HepG2 (cell line): ENCODE measurements at regions not wholly inside any gene's neighbourhood (a gene's known extent, or its start where the extent isn't known, plus 50 kb on each side); places are given as distances from the start of the nearest gene placed in this dataset.

ENCODE experiments used
- ATAC-seq: fragments of 200-7000 bp; cut with Tn5 transposase; 3 replicates; pipeline ENCODE4 v1.9.1; 2020; ENCODE audit warnings: mild to moderate bottlenecking, moderate library complexity
- BruUV-seq: library from RNA; stranded (reverse); fragments of 400-500 nt; replicated peaks from 2 replicates; lab custom pipeline; 2021; lab: Mats Ljungman, UMichigan
- CTCF ChIA-PET: fragments of 300-600 bp; formaldehyde crosslinking; extraction: SDS; loops from one replicate; lab custom pipeline; 2021; ENCODE audit warnings: low total read pairs, inconsistent platforms, low intra/inter-chr PET ratio; lab: Yijun Ruan, JAX
- POLR2A ChIA-PET: fragments of 350-600 bp; sonication (Branson Sonifier 250); formaldehyde crosslinking; loops from one replicate; lab custom pipeline; 2020; ENCODE audit warnings: antibody characterized with exemption, inconsistent platforms; lab: Yijun Ruan, JAX
- DNase-seq: peaks from one replicate; pipeline ENCODE4 v3.0.0-alpha.2; 2015; ENCODE audit warnings: low spot score
- FAIRE-seq: peaks from 3 replicates; lab custom pipeline; 2011; peaks lifted over from hg19 to GRCh38; lab: Jason Lieb, UNC
- H2AFZ ChIP-seq: one replicate; pipeline ENCODE4 v1.6.1; 2011; ENCODE audit warnings: low read length, inconsistent platforms
- H3K27ac ChIP-seq: fragments of 300-600 bp; 3 replicates; pipeline ENCODE4 v1.8.0; 2011; ENCODE audit warnings: mixed run types, mild to moderate bottlenecking, mixed read lengths, low read length, inconsistent platforms; ENCODE audit not compliant: insufficient read depth; ENCODE audit errors: extremely low read length
- H3K27me3 ChIP-seq, 2 experiments: fragments of 200-600 bp in 1 of 2; 2 replicates in 1 of 2; 3 replicates in 1 of 2; pipeline versions ENCODE4 v1.6.0 to v1.8.0; 2011; ENCODE audit warnings: low read length in 2 of 2, mild to moderate bottlenecking in 2 of 2, moderate library complexity in 2 of 2, inconsistent platforms in 1 of 2; ENCODE audit not compliant: insufficient read depth in 2 of 2, control insufficient read depth in 1 of 2
- H3K36me3 ChIP-seq, 2 experiments: fragments of 200-600 bp in 1 of 2; replicated peaks in 1 of 2; 2 replicates in 1 of 2; 3 replicates in 1 of 2; pipeline versions ENCODE4 v1.5.1 to v1.8.0; 2011; ENCODE audit warnings: low read length in 2 of 2, inconsistent platforms in 1 of 2; ENCODE audit not compliant: insufficient read depth in 2 of 2, control insufficient read depth in 1 of 2
- H3K4me1 ChIP-seq: 2 replicates; pipeline ENCODE4 v1.5.1; 2012; ENCODE audit warnings: low read length, inconsistent platforms; ENCODE audit not compliant: insufficient read depth
- H3K4me2 ChIP-seq: 2 replicates; pipeline ENCODE4 v1.6.0; 2011; ENCODE audit warnings: low read depth, low read length, inconsistent platforms
- H3K4me3 ChIP-seq, 3 experiments: fragments of 200-600 bp in 1 of 3; sonication (generic), shearing (Covaris generic) in 1 of 3; replicated peaks in 1 of 3; 2 replicates each; pipeline ENCODE4 v1.5.1; 2011 to 2016; ENCODE audit warnings: low read length in 3 of 3, inconsistent platforms in 2 of 3, low read depth in 2 of 3, mild to moderate bottlenecking in 2 of 3, control low read depth in 1 of 3, mixed read lengths in 1 of 3; ENCODE audit not compliant: insufficient read depth in 1 of 3
- H3K79me2 ChIP-seq: one replicate; pipeline ENCODE4 v1.6.1; 2011; ENCODE audit warnings: low read length, inconsistent platforms; ENCODE audit not compliant: insufficient read depth
- H3K9ac ChIP-seq: 2 replicates; pipeline ENCODE4 v1.6.0; 2011; ENCODE audit warnings: mild to moderate bottlenecking, low read depth, low read length, inconsistent platforms; ENCODE audit not compliant: insufficient read depth
- H3K9me3 ChIP-seq: 2 replicates; pipeline ENCODE4 v1.5.1; 2012; ENCODE audit warnings: mild to moderate bottlenecking, low read length
- H4K20me1 ChIP-seq: 2 replicates; pipeline ENCODE4 v1.6.0; 2011; ENCODE audit warnings: inconsistent platforms, mild to moderate bottlenecking, low read length, moderate library complexity; ENCODE audit not compliant: insufficient read depth
- HIVEP1 ChIP-seq: sonication (generic); formaldehyde crosslinking; IDR thresholded peaks from 2 replicates; pipeline ENCODE4 v1.4.0; 2020; ENCODE audit warnings: mild to moderate bottlenecking, missing genetic modification reagents
- KLF12 ChIP-seq: sonication (generic); formaldehyde crosslinking; IDR thresholded peaks from 2 replicates; pipeline ENCODE4 v1.4.0; 2020; ENCODE audit warnings: missing genetic modification reagents, borderline replicate concordance
- NAIF1 ChIP-seq: sonication (generic); formaldehyde crosslinking; IDR thresholded peaks from 2 replicates; pipeline ENCODE4 v1.5.0; 2020; ENCODE audit warnings: mild to moderate bottlenecking, missing genetic modification reagents, borderline replicate concordance
- POLR2AphosphoS2 ChIP-seq: IDR thresholded peaks from 2 replicates; pipeline ENCODE4 v1.6.1; 2011; ENCODE audit warnings: low read depth, low read length, improper control_type of control experiment
- TP53 ChIP-seq: sonication (generic); formaldehyde crosslinking; conservative IDR thresholded peaks from 2 replicates; pipeline ENCODE4 v1.4.0; 2020; ENCODE audit warnings: missing genetic modification reagents
- ZFP41 ChIP-seq: sonication (generic); formaldehyde crosslinking; IDR thresholded peaks from 2 replicates; pipeline ENCODE4 v1.4.0; 2020; ENCODE audit warnings: mild to moderate bottlenecking, missing genetic modification reagents, borderline replicate concordance
- ZNF34 ChIP-seq: sonication (generic); formaldehyde crosslinking; IDR thresholded peaks from 2 replicates; pipeline ENCODE4 v1.4.0; 2020; ENCODE audit warnings: mild to moderate bottlenecking, missing genetic modification reagents, borderline replicate concordance
- ZNF343 ChIP-seq: sonication (generic); formaldehyde crosslinking; IDR thresholded peaks from 2 replicates; pipeline ENCODE4 v1.4.0; 2020; ENCODE audit warnings: mild to moderate bottlenecking, missing genetic modification reagents
- ZNF883 ChIP-seq: sonication (generic); formaldehyde crosslinking; IDR thresholded peaks from 2 replicates; pipeline ENCODE4 v1.5.1; 2020; ENCODE audit warnings: mild to moderate bottlenecking, missing genetic modification reagents; ENCODE audit errors: not compliant biosample characterization
- WGBS: methylation state at CpG from one replicate; pipeline ENCODE4 v1.1.6; 2017; ENCODE audit warnings: low lambda C conversion rate; 5-methylcytosine and 5-hydroxymethylcytosine counted together
- in situ Hi-C: cut with HindIII; loops from 2 replicates; pipeline ENCODE4 v1.10.0; 2017; ENCODE audit warnings: low pct_unique_long_range_greater_than_20kb; ENCODE audit not compliant: extremely low pct_ligation_motif_present
- intact Hi-C: fragments of 100-400 bp; cut with micrococcal nuclease; formaldehyde crosslinking; loops from one replicate; pipeline ENCODE4 v1.10.0; 2022; ENCODE audit not compliant: unreplicated experiment
- TF ChIP-seq, protein P1 (sequence below): sonication (generic); formaldehyde crosslinking; IDR thresholded peaks from 2 replicates; pipeline ENCODE4 v1.5.0; 2020; ENCODE audit warnings: mild to moderate bottlenecking, missing genetic modification reagents
- TF ChIP-seq, protein P2 (sequence below): sonication (generic); formaldehyde crosslinking; IDR thresholded peaks from 2 replicates; pipeline ENCODE4 v1.4.0; 2020; ENCODE audit warnings: mild to moderate bottlenecking, missing genetic modification reagents, borderline replicate concordance

DNA sequence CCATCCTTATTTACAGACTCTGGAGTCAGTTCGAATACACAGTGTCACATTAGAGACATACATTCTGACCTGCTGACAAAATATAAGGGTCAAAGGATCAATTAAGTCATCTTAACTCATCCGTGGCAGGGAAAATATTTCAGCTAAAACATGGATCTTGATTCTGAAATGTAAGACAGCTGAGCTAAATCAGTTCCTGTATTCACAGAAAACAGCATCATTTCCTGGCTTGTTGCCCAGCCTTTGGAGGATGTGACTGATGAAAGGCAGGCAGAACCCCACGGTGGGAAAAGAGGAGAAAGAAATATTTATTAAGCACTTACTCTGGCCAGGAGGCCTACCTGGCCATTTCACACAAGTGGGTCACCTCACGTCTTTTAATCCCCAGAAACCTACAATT lies 101.9 kb downstream of the GAS2L3 start:
- no peaks in the 10 kb centered on the region for H3K79me2 ChIP-seq
- H3K4me3 ChIP-seq, result no peak overlapping the region
- FAIRE-seq (no peak), DNase-seq (no peak)
- BruUV-seq, result no TSS peak
- intact Hi-C loops, result no loop called here
- no peak overlapping the region for H3K27ac ChIP-seq
- no peaks in the 10 kb centered on the region for H3K36me3 ChIP-seq
- ChIA-PET POLR2A (no interaction called here), CTCF (no interaction called here)
- H3K4me1 ChIP-seq, result peaks cover 11% of the 10 kb centered on the region; the same call in 1 of the 2 replicates
- no peak overlapping the region for H3K4me2 ChIP-seq
- no peaks in the 10 kb centered on the region for H3K9me3 ChIP-seq
- TF ChIP-seq KLF12 (CRISPR knock-in tag) (no peak), ZNF343 (no peak), TP53 (CRISPR knock-in tag) (no peak), ZNF34 (CRISPR knock-in tag) (no peak)
- TF ChIP-seq, protein P1, sequence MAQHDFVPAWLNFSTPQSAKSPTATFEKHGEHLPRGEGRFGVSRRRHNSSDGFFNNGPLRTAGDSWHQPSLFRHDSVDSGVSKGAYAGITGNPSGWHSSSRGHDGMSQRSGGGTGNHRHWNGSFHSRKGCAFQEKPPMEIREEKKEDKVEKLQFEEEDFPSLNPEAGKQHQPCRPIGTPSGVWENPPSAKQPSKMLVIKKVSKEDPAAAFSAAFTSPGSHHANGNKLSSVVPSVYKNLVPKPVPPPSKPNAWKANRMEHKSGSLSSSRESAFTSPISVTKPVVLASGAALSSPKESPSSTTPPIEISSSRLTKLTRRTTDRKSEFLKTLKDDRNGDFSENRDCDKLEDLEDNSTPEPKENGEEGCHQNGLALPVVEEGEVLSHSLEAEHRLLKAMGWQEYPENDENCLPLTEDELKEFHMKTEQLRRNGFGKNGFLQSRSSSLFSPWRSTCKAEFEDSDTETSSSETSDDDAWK (CRISPR knock-in tag), result no peak
- TF ChIP-seq, all 625 proteins: peak for 0
- ATAC-seq, result no peak
- Histone ChIP-seq H2AFZ (no peak overlapping the region), H4K20me1 (no peaks in the 10 kb centered on the region), H3K27me3 (peaks cover 1 to 13% of the 10 kb centered on the region in 2 experiments; a peak in 2 of 5 replicates), H3K9ac (no peak overlapping the region)
- 5% methylated on average over 4 of the region's 4 CpGs for WGBS
- in situ Hi-C loops, result no loop called here

DNA sequence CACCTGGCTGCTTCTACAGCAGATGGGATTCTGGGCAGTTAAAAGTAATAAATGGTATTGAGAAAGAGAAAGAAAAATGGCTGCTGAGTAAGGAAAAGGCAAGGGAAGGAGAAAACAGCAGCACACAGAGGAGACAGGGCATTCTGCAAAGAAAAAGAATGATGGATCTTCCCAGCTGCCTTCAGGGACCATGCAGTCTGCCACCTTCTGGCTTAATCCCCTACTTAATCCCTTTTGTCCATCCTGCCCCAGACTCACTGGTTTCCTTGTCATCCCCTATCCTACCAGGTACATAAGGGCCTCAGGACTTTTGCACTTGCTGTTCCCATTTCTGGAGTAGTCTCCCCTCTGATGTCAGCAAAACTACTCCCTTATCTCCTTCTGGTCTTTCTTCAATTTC lies 107.6 kb downstream of the GAS2L3 start:
- Histone ChIP-seq H3K4me2 (no peak overlapping the region), H2AFZ (no peak overlapping the region), H3K36me3 (no peaks in the 10 kb centered on the region), H3K9ac (no peak overlapping the region), H3K9me3 (peaks cover 18% of the 10 kb centered on the region), H4K20me1 (no peaks in the 10 kb centered on the region), H3K4me1 (no peaks in the 10 kb centered on the region), H3K4me3 (no peak overlapping the region), H3K79me2 (no peaks in the 10 kb centered on the region), H3K27ac (no peak overlapping the region), H3K27me3 (peaks cover 0 to 20% of the 10 kb centered on the region in 2 experiments; a peak in 3 of 5 replicates)
- DNase-seq (no peak), FAIRE-seq (no peak), ATAC-seq (no peak)
- in situ Hi-C loops, result no loop called here
- intact Hi-C loops, result no loop called here
- CTCF ChIA-PET, result no interaction called here
- POLR2A ChIA-PET, result no interaction called here
- TF ChIP-seq ZFP41 (CRISPR knock-in tag) (no peak), POLR2AphosphoS2 (no peak), HIVEP1 (CRISPR knock-in tag) (no peak), NAIF1 (no peak), ZNF883 (no peak)
- TF ChIP-seq, protein P2, sequence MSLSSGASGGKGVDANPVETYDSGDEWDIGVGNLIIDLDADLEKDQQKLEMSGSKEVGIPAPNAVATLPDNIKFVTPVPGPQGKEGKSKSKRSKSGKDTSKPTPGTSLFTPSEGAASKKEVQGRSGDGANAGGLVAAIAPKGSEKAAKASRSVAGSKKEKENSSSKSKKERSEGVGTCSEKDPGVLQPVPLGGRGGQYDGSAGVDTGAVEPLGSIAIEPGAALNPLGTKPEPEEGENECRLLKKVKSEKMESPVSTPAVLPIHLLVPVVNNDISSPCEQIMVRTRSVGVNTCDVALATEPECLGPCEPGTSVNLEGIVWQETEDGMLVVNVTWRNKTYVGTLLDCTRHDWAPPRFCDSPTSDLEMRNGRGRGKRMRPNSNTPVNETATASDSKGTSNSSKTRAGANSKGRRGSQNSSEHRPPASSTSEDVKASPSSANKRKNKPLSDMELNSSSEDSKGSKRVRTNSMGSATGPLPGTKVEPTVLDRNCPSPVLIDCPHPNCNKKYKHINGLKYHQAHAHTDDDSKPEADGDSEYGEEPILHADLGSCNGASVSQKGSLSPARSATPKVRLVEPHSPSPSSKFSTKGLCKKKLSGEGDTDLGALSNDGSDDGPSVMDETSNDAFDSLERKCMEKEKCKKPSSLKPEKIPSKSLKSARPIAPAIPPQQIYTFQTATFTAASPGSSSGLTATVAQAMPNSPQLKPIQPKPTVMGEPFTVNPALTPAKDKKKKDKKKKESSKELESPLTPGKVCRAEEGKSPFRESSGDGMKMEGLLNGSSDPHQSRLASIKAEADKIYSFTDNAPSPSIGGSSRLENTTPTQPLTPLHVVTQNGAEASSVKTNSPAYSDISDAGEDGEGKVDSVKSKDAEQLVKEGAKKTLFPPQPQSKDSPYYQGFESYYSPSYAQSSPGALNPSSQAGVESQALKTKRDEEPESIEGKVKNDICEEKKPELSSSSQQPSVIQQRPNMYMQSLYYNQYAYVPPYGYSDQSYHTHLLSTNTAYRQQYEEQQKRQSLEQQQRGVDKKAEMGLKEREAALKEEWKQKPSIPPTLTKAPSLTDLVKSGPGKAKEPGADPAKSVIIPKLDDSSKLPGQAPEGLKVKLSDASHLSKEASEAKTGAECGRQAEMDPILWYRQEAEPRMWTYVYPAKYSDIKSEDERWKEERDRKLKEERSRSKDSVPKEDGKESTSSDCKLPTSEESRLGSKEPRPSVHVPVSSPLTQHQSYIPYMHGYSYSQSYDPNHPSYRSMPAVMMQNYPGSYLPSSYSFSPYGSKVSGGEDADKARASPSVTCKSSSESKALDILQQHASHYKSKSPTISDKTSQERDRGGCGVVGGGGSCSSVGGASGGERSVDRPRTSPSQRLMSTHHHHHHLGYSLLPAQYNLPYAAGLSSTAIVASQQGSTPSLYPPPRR (CRISPR knock-in tag), result no peak
- no TSS peak for BruUV-seq
